Esophagus squamous epithelium (tissue), 4 donors: ENCODE measurements at regions not wholly inside any gene's neighbourhood (a gene's known extent, or its start where the extent isn't known, plus 50 kb on each side); places are given as distances from the start of the nearest gene placed in this dataset.

Experiments
- CTCF ChIP-seq, 6 experiments: fragments of 450-650 bp in 4 of 6; fragments of 200-600 bp in 2 of 6; sonication (generic) in 2 of 6; IDR thresholded peaks; one replicate each; pipeline ENCODE4 v1.5.1; 2016 to 2019; ENCODE audit warnings: antibody characterized with exemption in 6 of 6, mild to moderate bottlenecking in 4 of 6, moderate library complexity in 4 of 6
- POLR2A ChIP-seq, 4 donors: fragments of 450-650 bp; IDR thresholded peaks; one replicate each; pipeline ENCODE4 v1.6.1; 2017; ENCODE audit warnings: antibody characterized with exemption in 4 of 4, mild to moderate bottlenecking in 4 of 4, moderate library complexity in 3 of 4

- TF ChIP-seq CTCF (IDR thresholded peaks at IDR 0.05): no peak
- no peak for TF ChIP-seq POLR2A (IDR thresholded peaks at IDR 0.05)
Measured at GRCh38 chr2:147250652-147251356, 594.0 kb upstream of the ACVR2A start.
